ENCODE measurements at regions not wholly inside any gene's neighbourhood (a gene's known extent, or its start where the extent isn't known, plus 50 kb on each side); places are given as distances from the start of the nearest gene placed in this dataset.

DNA sequence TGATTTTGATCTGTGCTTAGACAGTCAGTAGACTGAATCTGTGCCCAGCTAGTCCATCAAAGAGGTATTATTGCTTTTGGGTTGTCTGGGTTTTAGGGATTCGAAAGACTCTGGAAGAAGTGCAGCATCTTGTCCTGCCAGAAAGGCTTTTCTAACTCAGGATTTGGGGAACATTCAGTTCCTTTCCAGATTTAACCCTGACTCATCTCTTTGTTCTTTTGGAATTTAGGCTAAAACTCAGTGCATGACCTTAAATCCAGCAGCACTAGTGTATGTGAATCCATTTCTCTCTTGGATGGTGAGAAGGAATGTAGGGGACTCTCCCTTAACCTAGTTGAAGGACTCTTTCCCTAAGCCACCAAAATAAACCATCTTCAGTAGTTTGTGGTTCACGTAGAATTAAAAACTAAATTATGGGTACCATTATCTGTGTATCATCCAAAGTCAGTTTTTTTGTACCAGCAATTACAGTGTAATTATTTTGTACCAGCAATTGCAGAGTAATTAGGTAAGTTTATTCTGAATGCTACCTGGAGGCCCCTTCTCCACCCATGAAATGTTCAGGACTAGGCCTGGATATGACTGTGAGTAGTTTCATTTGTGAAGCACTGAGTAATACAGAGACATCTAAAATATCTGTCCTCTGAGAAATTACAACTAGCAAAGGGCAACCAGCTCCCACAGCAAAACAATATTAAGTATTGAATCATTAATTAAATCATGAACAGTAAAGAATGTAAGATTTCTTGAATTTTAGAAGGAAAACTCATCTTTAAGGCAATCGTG is 384.0 kb downstream of the TMA16 start:
- no peak for TF ChIP-seq POLR2A (IDR thresholded peaks at IDR 0.05)
- TF ChIP-seq, protein P1, sequence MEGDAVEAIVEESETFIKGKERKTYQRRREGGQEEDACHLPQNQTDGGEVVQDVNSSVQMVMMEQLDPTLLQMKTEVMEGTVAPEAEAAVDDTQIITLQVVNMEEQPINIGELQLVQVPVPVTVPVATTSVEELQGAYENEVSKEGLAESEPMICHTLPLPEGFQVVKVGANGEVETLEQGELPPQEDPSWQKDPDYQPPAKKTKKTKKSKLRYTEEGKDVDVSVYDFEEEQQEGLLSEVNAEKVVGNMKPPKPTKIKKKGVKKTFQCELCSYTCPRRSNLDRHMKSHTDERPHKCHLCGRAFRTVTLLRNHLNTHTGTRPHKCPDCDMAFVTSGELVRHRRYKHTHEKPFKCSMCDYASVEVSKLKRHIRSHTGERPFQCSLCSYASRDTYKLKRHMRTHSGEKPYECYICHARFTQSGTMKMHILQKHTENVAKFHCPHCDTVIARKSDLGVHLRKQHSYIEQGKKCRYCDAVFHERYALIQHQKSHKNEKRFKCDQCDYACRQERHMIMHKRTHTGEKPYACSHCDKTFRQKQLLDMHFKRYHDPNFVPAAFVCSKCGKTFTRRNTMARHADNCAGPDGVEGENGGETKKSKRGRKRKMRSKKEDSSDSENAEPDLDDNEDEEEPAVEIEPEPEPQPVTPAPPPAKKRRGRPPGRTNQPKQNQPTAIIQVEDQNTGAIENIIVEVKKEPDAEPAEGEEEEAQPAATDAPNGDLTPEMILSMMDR (IDR thresholded peaks at IDR 0.05): no peak

All from breast epithelium (tissue), 3 donors.